A673 (cell line): ENCODE measurements at regions not wholly inside any gene's neighbourhood (a gene's known extent, or its start where the extent isn't known, plus 50 kb on each side); places are given as distances from the start of the nearest gene placed in this dataset.

ENCODE experiments used
- BruUV-seq: library from RNA; stranded (reverse); fragments of 400-500 nt; replicated peaks from 2 replicates; lab custom pipeline; 2021; lab: Mats Ljungman, UMichigan
- CTCF ChIA-PET: fragments of 300-600 bp; sonication (Branson Sonifier 250); formaldehyde crosslinking; loops from one replicate; lab custom pipeline; 2022; ENCODE audit warnings: antibody characterized with exemption; lab: Charles Lee
- POLR2A ChIA-PET: fragments of 300-600 bp; sonication (Branson Sonifier 250); formaldehyde crosslinking; loops from one replicate; lab custom pipeline; 2022; ENCODE audit warnings: antibody characterized with exemption; ENCODE audit not compliant: low non-redundant PET; lab: Charles Lee
- DNase-seq: peaks from one replicate; pipeline ENCODE4 v3.0.0-alpha.2; 2015; ENCODE audit warnings: low spot score
- H3K27ac ChIP-seq: fragments of 200-600 bp; sonication (generic); 2 replicates; pipeline ENCODE4 v1.5.1; 2016; ENCODE audit warnings: mixed run types, low read depth, mild to moderate bottlenecking, mixed read lengths, antibody characterized with exemption, low read length; ENCODE audit not compliant: poor library complexity, severe bottlenecking
- H3K27me3 ChIP-seq: fragments of 200-600 bp; sonication (generic); replicated peaks from 2 replicates; pipeline ENCODE4 v1.6.1; 2017; ENCODE audit warnings: mixed run types, low read depth, mild to moderate bottlenecking, mixed read lengths, antibody characterized with exemption, low read length; ENCODE audit not compliant: insufficient read depth, poor library complexity
- H3K36me3 ChIP-seq: fragments of 200-600 bp; sonication (generic); 2 replicates; pipeline ENCODE4 v1.6.1; 2016; ENCODE audit warnings: mixed run types, mild to moderate bottlenecking, mixed read lengths, antibody characterized with exemption, low read length; ENCODE audit not compliant: insufficient read depth, poor library complexity, severe bottlenecking
- H3K4me1 ChIP-seq: fragments of 200-600 bp; sonication (generic); 2 replicates; pipeline ENCODE4 v1.6.1; 2017; ENCODE audit warnings: mixed run types, mild to moderate bottlenecking, mixed read lengths, antibody characterized with exemption, low read length; ENCODE audit not compliant: insufficient read depth, poor library complexity, severe bottlenecking
- H3K4me3 ChIP-seq: fragments of 200-600 bp; sonication (generic); 2 replicates; pipeline ENCODE4 v1.5.1; 2016; ENCODE audit warnings: low read depth, mixed run types, mild to moderate bottlenecking, mixed read lengths, low read length; ENCODE audit not compliant: poor library complexity, severe bottlenecking
- H3K9me3 ChIP-seq: fragments of 200-600 bp; sonication (generic); 2 replicates; pipeline ENCODE4 v1.6.1; 2016; ENCODE audit warnings: mixed run types, low read depth, mild to moderate bottlenecking, mixed read lengths, antibody characterized with exemption, low read length; ENCODE audit not compliant: poor library complexity, severe bottlenecking
- EZH2 ChIP-seq: fragments of 200-600 bp; sonication (generic); IDR thresholded peaks from 2 replicates; pipeline ENCODE4 v1.6.1; 2017; ENCODE audit warnings: borderline replicate concordance, low read depth, mild to moderate bottlenecking, mixed read lengths, antibody characterized with exemption, low read length; ENCODE audit not compliant: poor library complexity, severe bottlenecking
- intact Hi-C: fragments of 100-400 bp; cut with micrococcal nuclease; formaldehyde crosslinking; loops from one replicate; pipeline ENCODE4 v1.10.0; 2022; ENCODE audit not compliant: unreplicated experiment
- TF ChIP-seq, protein P1 (sequence below): fragments of 300-800, 200-600 bp; sonication (generic); conservative IDR thresholded peaks from 2 replicates; pipeline ENCODE4 v1.5.1; 2017; ENCODE audit warnings: low read depth, mild to moderate bottlenecking, antibody characterized with exemption, low read length, moderate library complexity, mixed read lengths

DNA sequence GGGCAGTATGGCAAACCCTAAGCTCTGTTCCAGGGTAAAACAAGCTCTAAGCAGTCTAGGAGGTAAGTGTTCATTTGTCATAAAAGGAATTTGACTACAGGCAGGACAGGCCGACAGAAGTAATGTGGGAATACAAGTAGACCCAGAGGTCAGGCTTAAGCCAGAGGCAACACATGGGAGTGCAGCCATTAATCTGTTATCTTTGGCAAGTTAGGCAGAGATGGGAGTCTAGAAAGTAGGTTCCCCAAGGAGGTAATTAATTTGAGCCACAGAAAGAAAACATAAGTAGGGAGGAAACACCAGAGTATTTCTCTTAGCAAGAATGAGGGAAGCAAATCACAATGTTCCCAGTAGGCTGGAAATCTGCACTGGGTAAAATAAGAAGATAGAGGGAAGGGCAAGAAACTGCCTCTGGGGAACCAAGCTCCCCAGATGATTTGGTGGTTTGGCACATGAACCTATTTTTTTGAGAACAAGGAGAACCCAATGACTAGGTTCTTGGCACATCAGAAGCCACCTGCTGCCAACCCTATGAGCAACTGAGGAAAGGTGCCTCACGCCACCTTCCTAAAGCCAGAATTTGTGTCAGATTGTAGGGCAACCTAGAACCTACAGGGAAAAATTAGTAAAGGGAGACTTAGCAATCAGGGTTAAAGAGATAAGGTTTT is 636.4 kb upstream of the PLXNA2 start:
- POLR2A ChIA-PET, result no interaction called here

DNA sequence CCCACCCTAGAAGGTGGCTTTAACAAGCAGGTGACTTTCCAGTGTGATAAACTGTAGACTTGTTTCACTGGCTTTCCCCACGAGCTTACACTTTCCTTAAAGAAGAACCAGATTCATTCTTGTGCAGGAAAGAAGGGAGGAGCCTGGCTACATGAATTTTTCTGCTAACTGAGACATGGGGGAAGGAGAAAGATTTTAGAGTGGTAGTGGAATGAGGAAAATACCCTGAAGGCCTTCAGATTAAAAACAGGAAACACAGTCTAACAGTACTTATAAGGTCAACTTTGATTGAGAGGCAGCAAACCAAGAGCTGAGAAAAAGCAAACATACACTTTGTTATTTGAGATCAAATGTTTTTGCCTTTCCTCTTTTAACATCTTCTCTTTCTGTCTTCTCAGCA is 640.9 kb upstream of the PLXNA2 start:
- TF ChIP-seq, protein P1, sequence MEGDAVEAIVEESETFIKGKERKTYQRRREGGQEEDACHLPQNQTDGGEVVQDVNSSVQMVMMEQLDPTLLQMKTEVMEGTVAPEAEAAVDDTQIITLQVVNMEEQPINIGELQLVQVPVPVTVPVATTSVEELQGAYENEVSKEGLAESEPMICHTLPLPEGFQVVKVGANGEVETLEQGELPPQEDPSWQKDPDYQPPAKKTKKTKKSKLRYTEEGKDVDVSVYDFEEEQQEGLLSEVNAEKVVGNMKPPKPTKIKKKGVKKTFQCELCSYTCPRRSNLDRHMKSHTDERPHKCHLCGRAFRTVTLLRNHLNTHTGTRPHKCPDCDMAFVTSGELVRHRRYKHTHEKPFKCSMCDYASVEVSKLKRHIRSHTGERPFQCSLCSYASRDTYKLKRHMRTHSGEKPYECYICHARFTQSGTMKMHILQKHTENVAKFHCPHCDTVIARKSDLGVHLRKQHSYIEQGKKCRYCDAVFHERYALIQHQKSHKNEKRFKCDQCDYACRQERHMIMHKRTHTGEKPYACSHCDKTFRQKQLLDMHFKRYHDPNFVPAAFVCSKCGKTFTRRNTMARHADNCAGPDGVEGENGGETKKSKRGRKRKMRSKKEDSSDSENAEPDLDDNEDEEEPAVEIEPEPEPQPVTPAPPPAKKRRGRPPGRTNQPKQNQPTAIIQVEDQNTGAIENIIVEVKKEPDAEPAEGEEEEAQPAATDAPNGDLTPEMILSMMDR, result no peak
- no peak for TF ChIP-seq EZH2
- no peaks in the 10 kb centered on the region for H3K36me3 ChIP-seq
- no peak for DNase-seq
- no peaks in the 10 kb centered on the region for H3K27me3 ChIP-seq
- POLR2A ChIA-PET, result interaction anchor here (0.7 kb wide), 1 partner anchor 142 kb away, joined by 3 read pairs; no protein-coding TSS in a partner anchor
- H3K4me1 ChIP-seq, result no peaks in the 10 kb centered on the region
- H3K27ac ChIP-seq, result no peak overlapping the region
- CTCF ChIA-PET, result no interaction called here
- intact Hi-C loops, result no loop called here
- BruUV-seq, result no TSS peak
- no peak overlapping the region for H3K4me3 ChIP-seq
- H3K9me3 ChIP-seq, result no peaks in the 10 kb centered on the region

More for the DNA sequence above, 636.4 kb upstream of the PLXNA2 start:
- DNase-seq, result no peak
- no peak overlapping the region for H3K27ac ChIP-seq
- H3K36me3 ChIP-seq, result no peaks in the 10 kb centered on the region
- intact Hi-C loops, result no loop called here
- CTCF ChIA-PET, result no interaction called here
- no TSS peak for BruUV-seq
- H3K9me3 ChIP-seq, result no peaks in the 10 kb centered on the region
- no peak overlapping the region for H3K4me3 ChIP-seq
- TF ChIP-seq, protein P1, result no peak
- no peak for TF ChIP-seq EZH2
- H3K27me3 ChIP-seq, result no peaks in the 10 kb centered on the region
- H3K4me1 ChIP-seq, result no peaks in the 10 kb centered on the region

GRCh38 chr1:208885650-208886049 is 641.5 kb upstream of the PLXNA2 start:
- no peaks in the 10 kb centered on the region for H3K36me3 ChIP-seq
- no peaks in the 10 kb centered on the region for H3K27me3 ChIP-seq
- H3K4me3 ChIP-seq, result no peak overlapping the region
- ChIA-PET POLR2A (no interaction called here), CTCF (no interaction called here)
- H3K9me3 ChIP-seq, result no peaks in the 10 kb centered on the region
- TF ChIP-seq, protein P1, result no peak
- no peak for TF ChIP-seq EZH2
- H3K4me1 ChIP-seq, result no peaks in the 10 kb centered on the region
- no TSS peak for BruUV-seq
- intact Hi-C loops, result no loop called here
- DNase-seq, result no peak
- no peak overlapping the region for H3K27ac ChIP-seq
